GM06990 (cell line): ENCODE measurements at regions not wholly inside any gene's neighbourhood (a gene's known extent, or its start where the extent isn't known, plus 50 kb on each side); places are given as distances from the start of the nearest gene placed in this dataset.
"Not testable (repeated sequence)": the region's sequence is repeated elsewhere in the genome, so short reads cannot be mapped to it uniquely, and the experiment has no call there.

Source experiments
- DNase-seq: peaks from one replicate; pipeline ENCODE4 v3.0.0-alpha.2; 2011; ENCODE audit not compliant: insufficient read length; ENCODE audit errors: extremely low read depth
- H3K27me3 ChIP-seq: replicated peaks from 2 replicates; pipeline ENCODE4 v1.6.0; 2011; ENCODE audit warnings: low read length; ENCODE audit not compliant: control insufficient read depth, insufficient read depth
- H3K36me3 ChIP-seq: 2 replicates; pipeline ENCODE4 v1.5.1; 2011; ENCODE audit warnings: low read length; ENCODE audit not compliant: control insufficient read depth, insufficient read depth
- H3K4me3 ChIP-seq: replicated peaks from 2 replicates; pipeline ENCODE4 v1.5.1; 2011; ENCODE audit warnings: low read depth, mild to moderate bottlenecking, control low read depth, low read length
- CTCF ChIP-seq: IDR thresholded peaks from 2 replicates; pipeline ENCODE4 v1.5.1; 2011; ENCODE audit warnings: low read length, control low read depth, mild to moderate bottlenecking, inconsistent platforms; ENCODE audit not compliant: insufficient read depth, poor library complexity, severe bottlenecking

- TF ChIP-seq CTCF = no peak
- Histone ChIP-seq H3K36me3 (no peaks in the 10 kb centered on the region), H3K4me3 (no peak overlapping the region), H3K27me3 (no peaks in the 10 kb centered on the region)
- no peak for DNase-seq
Observed at GRCh38 chr3:88298189-88298588, 148.4 kb downstream of the C3orf38 start.

- Histone ChIP-seq H3K27me3 (no peaks in the 10 kb centered on the region), H3K36me3 (no peaks in the 10 kb centered on the region), H3K4me3 (no peak overlapping the region)
- TF ChIP-seq CTCF = no peak
- DNase-seq = no peak
Observed at GRCh38 chr3:88301273-88301995, 151.7 kb downstream of the C3orf38 start.

- Histone ChIP-seq H3K4me3 (no peak overlapping the region), H3K36me3 (no peaks in the 10 kb centered on the region), H3K27me3 (no peaks in the 10 kb centered on the region)
- no peak for DNase-seq
- TF ChIP-seq CTCF = no peak
Observed at GRCh38 chr3:88301996-88302393, 152.2 kb downstream of the C3orf38 start.

- not testable (repeated sequence) for H3K36me3 ChIP-seq, H3K27me3 ChIP-seq, H3K4me3 ChIP-seq, DNase-seq
Observed at GRCh38 chr3:88303331-88303904, 153.7 kb downstream of the C3orf38 start.

GRCh38 chr3:88307666-88308065 is 157.9 kb downstream of the C3orf38 start:
- H3K27me3 ChIP-seq = no peaks in the 10 kb centered on the region
- DNase-seq = no peak
- TF ChIP-seq CTCF = no peak
- H3K4me3 ChIP-seq = no peak overlapping the region
- no peaks in the 10 kb centered on the region for H3K36me3 ChIP-seq

- no peak for TF ChIP-seq CTCF
- H3K4me3 ChIP-seq = no peak overlapping the region
- no peaks in the 10 kb centered on the region for H3K36me3 ChIP-seq
- H3K27me3 ChIP-seq = no peaks in the 10 kb centered on the region
- DNase-seq = no peak
Observed at GRCh38 chr3:88311826-88312225, 162.1 kb downstream of the C3orf38 start.
